Stimulated activated CD4-positive, alpha-beta T cell treated with anti-CD3 and anti-CD28 coated beads, TNF-alpha, amount 100 ng/mL, for 48 hours (primary cell): ENCODE measurements at regions not wholly inside any gene's neighbourhood (a gene's known extent, or its start where the extent isn't known, plus 50 kb on each side); places are given as distances from the start of the nearest gene placed in this dataset.
"Not testable (repeated sequence)": the region's sequence is repeated elsewhere in the genome, so short reads cannot be mapped to it uniquely, and the experiment has no call there.

Experiments
- DNase-seq, 3 donors: peaks; one replicate each; pipeline ENCODE4 v3.0.0-alpha.2; 2020; ENCODE audit warnings: low read depth in 3 of 3

DNA sequence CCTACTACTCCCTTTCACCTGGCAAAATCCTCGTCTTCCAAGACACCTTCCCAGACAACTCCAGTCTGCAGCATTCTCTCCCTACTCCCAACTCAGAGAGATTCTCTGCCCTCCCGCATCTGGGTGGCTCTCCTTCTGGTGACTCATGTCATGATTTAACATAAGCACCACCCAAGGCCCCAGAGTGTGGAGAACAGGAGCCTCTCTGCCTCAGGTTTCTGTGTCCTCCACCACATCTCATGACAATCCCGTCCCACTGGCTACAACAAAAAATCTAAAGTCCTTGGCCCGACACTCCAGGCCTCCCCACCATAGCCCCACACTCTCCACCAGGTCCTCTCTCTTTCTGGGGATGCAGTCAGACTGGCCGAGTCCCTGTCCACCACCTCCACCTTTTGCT is 197.1 kb downstream of the BCL11A start:
- DNase-seq: no peak

DNA sequence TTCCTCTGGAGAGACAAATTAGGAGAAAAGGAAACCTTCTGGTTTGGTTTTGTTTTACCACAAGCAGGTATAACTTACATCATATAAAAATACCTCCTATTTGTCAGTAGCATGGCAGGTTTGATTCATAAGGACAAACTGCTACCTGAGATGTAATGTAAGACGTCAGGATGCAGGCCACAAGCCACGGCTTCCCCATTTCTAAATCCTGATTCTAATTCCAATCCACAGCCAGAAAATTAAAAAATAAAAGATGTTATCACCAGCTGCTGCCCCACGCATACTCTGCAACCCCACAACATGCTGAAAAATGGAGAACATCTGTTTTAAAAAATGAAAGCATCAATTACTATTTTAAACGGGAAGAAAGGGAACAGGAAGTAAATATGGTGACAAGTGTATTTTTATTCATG is 197.6 kb downstream of the BCL11A start:
- no peak for DNase-seq

DNA sequence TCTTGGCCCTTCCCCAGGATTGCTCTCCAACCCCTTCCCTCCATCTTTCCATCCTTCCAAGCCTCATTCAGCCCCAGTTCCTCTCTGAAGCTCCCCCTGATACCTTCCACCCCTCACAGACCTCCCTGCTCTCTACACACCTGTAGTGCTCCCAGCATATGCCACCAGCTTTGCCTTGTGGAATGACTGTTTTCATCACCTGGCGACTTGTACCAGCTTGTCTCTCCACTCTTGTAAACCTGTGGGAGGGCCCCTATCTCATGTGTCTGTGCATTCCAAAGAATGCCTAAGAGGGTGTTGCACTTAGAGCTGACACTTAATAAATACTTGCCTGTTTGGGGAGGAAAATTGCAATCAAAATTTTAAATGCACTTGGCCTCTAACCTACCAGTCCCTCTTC is 198.7 kb downstream of the BCL11A start:
- DNase-seq: no peak

DNA sequence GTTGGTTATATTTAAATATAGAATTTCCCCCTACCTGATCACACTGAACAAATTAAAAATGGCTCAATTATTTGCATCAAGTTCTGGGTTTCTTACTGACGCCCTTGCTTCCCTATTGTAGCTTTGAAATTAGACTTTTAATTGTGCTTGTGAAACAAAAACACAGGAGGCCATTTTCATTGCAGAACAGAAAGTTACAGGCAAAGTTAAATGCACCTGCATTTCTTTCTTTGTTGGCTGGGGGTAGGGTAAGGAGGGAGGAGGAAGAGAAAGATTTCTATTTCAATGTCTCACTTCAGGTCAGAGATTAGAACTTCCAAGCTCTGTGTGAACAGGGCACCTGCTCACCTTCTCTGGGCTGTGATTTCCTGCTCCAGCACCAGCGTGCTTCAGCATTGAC is 199.6 kb downstream of the BCL11A start:
- no peak for DNase-seq

DNA sequence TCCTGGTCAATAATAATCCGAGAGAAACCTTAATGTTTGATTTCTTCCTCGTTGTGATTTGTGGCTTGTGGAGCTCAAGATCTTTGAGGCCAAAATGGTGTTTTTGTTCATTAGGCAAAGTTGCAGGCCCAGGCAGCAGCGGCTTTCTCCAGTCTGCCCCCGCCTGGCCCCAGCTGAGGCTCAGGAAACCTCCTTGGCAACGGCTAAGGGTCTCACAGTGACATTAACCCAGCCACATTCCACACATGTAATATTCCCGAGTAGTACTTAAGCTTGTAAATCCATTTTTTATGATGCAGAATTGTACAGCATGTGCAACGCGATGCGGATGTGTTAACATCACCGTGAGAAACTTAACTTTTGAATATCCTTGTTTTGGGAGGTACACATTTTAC is 200.1 kb downstream of the BCL11A start:
- DNase-seq: no peak

DNA sequence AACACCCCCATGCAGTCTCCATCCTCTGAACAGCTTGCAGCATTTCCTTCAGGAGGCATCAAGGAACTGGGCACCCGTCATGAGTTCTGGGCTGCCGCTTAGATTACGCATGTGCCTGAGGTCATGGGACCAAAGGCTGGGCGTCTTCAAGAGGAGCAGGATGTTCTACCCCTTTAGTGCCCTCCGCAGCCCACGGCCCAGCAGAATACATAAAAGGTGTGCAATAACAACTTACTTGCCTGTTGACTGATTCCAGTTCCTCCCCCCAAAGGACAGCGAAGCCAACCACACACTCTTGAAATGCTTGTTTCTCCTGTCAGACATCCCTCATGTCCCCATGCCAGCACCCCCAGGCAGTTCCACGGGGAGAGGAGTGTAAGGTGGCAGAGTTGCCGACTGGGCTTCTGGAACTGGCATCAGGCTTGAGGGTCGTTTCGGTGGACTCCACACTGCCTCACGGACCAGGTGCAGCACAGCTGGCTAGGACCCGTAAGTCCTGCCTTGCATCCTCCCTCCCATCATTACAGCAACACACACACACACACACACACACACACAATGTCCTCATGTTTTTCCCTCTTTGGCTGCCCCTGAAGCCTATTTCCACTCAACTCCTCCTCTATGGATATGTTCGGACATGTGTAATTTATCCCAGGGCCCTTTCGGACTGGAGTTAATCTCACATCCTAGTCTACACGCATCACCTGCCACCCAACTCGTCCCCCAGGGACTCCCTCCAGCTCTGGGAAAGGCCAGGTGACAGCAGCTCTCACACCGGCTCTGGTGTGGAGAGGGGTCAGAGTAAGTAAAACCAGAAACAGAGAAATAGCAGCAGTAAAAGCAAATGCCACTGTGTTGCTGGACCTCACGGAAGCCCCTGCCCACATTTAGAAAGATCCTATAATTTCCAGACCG is 200.7 kb downstream of the BCL11A start:
- DNase-seq: no peak

DNA sequence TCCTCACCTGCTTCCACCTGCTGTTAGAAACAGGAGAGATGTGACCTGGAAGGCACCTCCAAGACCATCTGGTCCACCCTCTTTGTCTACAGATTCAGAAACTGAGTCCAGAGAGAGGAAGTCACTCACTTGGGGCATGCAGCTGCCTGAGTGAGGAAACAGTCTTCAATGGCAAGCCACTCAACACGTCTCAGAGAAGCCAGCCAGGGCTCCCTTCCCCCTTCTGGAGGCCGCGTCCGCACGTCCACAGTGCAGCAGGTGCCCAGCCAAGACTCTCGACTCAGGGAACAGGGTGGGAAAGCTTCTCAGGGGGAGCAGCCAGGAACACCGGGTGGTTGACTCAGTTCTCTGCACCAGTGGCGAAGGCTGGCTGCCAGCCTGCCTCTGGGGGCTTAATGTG is 201.7 kb downstream of the BCL11A start:
- no peak for DNase-seq

DNA sequence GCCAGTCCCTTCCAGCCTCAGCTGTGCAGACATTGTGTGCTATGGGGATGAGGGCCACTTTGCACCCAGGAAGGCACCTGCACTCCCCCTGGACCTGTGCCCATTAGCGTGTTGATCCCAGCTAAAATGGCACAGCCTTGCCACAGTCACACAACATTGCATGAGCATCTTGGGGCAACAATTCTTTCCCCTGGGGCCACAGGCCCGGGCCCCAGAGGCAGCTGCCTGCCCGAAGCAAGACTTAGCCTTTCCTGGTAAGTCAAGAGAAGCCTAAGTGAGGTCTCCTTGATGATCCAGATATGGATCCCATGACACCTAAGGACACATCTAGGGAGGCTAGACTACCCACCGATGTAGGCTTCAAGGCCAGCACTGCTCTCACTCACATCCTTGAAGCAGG is 202.1 kb downstream of the BCL11A start:
- DNase-seq: no peak

DNA sequence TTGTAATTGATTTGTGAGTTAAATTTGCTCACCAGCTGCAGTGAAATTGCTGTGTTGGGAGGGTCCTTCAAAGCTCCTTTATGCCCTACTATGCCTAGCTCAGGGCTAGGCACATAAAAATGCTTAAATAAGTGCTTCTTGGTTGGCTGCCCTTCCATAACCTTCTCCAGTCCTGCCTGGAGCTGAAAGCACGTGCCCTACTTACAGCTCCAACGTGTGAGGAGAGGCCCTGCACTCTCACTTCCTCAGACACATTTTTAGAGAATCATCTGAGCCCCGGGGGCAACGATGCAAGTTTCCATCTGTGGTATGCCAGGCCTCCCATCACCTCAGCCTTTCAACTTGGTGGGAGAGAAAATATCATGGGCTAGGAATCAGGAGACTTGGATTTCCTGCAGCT is 202.7 kb downstream of the BCL11A start:
- no peak for DNase-seq

DNA sequence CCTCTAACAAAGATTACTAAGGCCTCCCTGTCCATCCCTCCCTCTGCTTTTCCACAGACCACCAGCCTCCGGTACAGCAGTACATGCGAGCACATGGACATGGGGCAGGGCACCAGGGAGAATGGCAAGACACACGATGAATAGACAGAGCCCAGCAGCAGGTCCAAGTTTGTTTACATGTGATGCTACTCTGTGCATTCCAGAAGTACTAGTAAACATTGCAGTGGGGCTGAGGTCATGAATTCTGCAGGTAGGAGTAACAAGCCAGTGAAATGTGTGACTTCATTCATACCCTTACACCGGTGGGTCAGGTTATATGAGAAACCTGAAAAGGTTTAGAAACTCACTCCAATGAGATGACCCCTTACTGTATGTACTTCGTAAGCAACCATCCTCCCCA is 205.7 kb downstream of the BCL11A start:
- no peak for DNase-seq

DNA sequence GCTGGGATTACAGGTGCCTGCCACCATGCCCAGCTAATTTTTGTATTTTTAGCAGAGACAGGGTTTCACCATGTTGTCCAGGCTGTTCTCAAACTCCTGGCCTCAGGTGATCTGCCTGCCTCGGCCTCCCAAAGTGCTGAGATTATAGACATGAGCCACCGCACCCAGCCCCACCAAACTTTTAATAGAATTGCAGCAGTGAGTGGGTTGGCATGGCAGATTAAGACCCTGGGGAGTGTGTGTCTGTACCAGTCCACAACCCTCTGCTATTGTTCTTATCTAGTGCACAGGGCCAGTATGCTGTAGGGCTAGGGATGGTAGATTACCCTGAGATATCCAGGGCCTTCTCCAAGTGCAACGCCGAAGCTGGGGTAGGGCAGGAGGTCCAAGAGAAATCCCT is 211.0 kb downstream of the BCL11A start:
- not testable (repeated sequence) for DNase-seq

DNA sequence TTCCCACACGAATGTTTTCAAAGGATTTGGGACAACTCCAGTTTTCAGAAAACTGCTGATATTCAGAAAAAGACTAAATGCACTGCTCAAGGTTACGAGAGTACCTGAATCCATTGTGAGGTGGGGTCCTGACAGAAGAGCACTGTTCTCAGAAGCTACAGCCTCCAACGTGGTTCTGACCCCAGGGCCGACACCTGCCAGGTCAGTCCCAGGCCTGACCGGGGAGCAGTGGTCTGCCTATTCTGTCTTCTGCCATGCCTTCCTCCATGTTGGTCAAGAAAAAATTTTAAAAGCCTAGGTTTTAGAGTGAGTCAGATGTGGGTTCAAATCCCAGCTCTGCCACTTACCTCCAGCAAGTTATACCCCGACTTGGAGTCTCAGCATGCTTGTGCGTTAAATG is 212.3 kb downstream of the BCL11A start:
- DNase-seq: no peak

DNA sequence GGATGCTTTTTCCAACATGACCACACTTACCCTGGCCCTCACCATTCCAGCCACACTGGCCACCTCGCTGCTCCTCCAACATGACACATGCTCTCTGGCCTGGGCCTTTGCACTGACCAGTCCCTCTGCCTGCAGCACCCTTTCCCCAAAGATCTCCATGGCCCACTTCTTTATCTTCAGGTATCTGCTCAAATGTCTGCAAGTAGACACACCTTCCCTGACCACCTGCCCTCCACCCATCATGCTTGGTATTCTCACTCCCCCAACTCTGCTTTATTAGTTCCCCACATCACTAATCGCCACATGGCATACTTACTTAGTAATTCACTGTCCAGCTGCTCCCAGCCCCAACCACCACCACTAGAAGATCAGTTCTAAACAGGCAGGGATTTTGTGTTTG is 214.2 kb downstream of the BCL11A start:
- DNase-seq: no peak

DNA sequence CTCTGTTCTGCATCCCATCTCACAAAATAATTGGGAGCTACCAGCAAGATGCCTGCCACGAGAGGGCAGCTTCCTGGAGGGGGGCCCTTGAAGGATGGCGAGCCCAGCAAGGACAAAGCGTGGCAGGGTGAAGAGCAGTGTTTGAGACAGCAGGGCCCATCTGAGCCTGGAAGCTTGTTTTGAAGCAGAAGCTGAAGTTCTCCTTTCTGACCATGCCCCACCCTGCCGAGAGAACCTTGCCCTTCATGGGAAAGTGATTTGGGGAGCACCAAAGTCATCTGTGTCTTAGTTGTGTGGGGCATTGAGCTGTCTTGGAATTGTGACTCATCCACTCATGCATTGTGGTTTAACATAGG is 216.3 kb downstream of the BCL11A start:
- DNase-seq: no peak

DNA sequence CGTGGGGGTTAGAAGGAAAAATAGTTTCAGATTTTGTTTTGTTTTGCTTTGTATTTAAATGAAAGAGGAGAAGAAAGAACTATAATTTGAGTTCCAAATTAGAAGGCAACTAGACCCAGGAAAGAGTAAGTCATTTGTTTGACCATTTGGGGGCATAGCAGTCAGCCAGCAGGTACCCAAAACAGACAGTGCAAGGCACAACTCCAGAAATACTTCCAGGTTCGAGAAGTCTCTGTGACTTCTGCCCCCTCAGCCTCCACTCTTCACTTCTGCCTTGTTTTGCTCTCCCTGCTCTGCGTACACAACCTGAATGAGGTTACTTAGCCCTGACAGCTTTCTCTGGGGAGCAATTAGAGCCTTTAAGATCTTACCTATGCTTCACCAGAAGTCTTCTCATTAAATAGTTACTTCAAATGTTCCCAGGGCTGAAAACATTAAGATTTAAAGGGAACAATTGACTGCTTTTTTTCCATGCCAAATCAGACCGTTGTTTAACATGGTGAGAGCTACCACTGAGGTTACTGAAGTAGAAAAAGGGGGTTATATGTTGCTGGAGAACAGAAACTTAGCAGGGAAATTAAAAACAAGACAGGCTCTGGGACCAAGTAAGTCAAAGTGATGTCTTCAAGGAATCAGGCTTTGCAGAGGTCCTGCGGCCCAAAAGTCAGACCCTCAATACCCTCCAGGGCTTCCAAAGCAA is 216.9 kb downstream of the BCL11A start:
- DNase-seq: no peak

DNA sequence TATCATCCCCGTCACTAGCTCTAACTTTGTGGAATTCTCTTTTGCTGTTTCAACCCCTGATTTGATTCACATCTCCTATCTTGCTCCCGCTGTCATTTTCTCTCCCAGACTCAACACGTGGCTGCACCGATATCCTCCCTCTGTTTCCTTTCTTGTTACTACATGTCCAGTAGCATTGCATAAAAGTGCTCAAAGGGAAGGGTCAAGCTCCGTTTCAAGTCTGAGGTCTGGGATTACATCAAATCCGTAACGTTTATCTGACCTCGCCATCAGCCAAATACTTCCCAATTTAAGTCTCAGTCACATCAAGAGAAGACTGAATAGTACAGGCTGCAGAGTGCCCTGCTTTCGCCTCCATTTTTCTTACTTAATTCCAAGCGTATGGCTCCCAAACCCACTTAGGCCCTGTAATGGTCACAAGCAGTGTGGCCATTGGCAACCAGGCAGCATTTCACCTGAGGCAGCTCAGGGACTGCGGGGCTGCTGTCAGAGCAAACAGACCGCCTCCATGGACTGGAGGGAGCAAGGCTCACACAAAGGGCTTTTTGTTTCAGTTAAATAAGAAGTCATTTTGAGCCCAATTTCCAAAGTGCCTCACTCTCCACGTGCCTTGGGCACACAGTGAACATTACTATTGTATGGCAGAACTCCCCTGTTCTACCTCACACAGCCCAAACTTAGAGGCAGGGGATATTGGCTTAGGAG is 217.8 kb downstream of the BCL11A start:
- DNase-seq: no peak

DNA sequence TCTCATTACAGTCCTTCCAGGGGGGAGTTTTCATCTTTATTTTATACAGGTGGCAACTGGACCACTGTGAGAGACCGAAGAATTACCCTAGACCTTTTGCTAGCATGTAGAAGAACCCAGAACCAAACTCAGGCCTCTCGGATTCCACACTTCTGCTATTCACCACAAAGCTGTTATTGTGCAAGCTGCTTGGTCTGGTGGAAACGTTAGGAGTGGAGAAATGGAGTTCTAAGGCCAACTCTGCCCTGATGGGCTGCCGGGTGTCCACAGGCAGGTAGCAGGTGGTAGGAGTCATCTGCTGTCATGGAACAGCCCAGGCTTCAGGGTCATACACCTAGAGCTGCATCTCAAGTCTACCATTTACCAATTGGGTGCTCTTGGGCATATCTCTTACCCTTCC is 218.8 kb downstream of the BCL11A start:
- no peak for DNase-seq

DNA sequence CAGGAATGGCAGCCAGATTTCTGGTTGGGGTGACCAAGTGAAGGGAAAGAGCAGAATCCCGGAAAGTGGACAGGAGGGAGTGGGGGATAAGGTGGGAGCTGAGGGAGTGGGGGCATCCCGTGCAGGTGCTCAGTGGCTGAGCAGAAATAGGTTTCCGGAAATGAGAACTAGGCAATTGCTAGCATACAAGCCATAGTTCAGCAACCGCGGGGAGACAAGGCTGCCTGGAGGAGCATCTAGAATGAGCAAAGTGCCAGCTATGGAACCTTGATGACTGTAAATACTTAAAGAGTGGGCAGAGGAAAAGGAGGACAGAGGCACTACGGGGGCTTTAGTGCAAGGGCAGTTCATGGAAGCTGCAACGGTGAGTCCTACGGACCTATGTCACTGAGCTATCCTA is 220.2 kb downstream of the BCL11A start:
- DNase-seq: no peak

DNA sequence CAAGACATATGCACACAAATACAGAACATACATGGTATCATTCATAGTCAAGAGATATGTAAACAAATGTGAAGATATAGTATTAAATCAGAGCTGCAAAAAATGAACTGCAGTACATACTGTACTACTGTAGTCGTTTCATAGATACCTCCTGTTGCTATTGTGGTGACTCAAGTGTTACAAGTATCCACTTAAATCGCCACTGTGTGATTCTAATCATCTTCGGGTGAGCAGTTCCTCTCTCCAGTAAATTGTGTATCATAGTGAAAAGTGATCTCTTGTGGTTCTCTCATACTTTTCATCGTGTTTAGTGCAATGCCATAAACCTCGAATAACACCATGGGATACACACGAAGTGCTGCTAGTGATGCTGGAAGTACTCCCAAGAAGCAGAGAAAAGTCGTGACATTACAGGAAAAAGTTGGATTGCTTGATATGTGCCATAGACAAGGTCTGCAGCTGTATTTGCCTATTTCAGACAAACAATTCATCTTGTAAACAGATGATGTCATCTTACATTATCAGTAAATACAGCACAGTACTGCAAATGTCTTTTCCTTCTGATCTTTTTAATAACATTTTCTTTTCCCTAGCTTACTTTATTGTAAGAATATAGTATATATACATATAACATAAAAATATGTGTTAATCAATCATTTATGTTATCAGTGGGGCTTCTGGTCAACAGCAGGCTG is 222.2 kb downstream of the BCL11A start:
- DNase-seq: no peak

DNA sequence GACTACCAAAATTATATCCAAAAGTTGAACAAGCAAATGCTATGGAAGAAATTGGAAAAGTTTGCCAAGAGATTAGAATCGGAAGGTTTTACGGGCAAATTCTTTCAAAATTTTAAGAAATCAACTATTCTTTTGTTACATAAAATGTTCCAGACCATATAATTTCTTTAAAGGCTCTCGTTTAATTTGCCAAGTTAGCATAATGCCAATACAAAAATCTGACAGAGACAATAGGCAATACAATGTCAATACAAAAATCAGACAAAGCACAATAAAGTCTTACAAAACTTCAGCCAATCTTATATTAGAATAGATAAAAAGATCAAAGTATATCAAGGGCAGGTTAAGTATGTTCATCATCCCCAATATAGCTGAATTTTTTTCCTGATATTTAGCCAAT is 224.2 kb downstream of the BCL11A start:
- DNase-seq: no peak

DNA sequence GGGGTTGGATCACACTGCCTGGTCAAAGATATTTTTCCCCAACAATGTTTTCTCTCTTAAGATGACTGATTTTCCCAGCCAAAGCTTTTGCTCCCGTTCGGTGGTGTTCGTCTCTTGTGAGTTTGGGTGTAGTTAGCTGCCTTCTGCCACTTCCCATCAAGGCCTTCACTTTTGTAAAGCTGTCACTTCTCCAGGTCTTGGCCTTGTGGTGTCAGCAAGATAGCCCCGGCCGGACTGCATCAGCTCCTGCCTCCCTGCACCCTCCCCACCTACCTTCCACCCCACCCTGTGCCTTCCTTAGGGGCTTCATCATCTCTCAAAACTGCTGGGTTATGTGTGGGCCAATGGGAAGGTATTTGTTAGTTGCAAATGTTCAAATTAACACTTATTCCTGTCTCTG is 228.9 kb downstream of the BCL11A start:
- no peak for DNase-seq

DNA sequence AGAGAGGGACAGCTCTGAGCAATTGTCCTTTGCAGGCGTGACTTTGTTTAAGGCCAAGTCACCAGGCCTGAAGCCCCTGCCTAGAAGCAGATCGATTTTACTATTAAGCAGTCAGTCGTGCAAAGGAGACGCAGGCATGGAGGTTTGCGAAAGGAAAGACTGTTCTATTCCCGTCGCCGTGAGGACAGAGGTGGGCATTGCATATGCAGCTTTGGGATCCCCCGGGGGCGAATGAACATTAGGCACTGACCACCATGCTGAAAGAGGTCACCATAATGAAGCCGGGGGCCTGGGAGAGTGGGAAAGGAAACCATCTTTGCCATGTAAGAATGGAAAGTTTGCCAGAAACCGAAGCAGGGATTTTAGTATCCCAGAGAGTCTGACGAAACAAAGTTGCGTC is 231.6 kb downstream of the BCL11A start:
- no peak for DNase-seq
